Neural progenitor cell (in vitro differentiated cells): ENCODE measurements at regions not wholly inside any gene's neighbourhood (a gene's known extent, or its start where the extent isn't known, plus 50 kb on each side); places are given as distances from the start of the nearest gene placed in this dataset.

Experiments used
- DNase-seq: peaks from one replicate; pipeline ENCODE4 v3.0.0-alpha.2; 2016; ENCODE audit warnings: low spot score
- H2AFZ ChIP-seq: fragments of 200-600 bp; sonication (generic); replicated peaks from 2 replicates; pipeline ENCODE4 v1.6.1; 2016; ENCODE audit warnings: antibody characterized with exemption
- H3F3A ChIP-seq: fragments of 200-600 bp; sonication (generic); 2 replicates; pipeline ENCODE4 v1.6.1; 2016; ENCODE audit warnings: antibody characterized with exemption, low read depth
- H3K27ac ChIP-seq: fragments of 200-600 bp; sonication (generic); 2 replicates; pipeline ENCODE4 v1.5.1; 2016; ENCODE audit warnings: mild to moderate bottlenecking
- H3K27me3 ChIP-seq: fragments of 200-600 bp; sonication (generic); 2 replicates; pipeline ENCODE4 v1.6.1; 2016; ENCODE audit warnings: mild to moderate bottlenecking, moderate library complexity
- H3K36me3 ChIP-seq: fragments of 200-600 bp; sonication (generic); 2 replicates; pipeline ENCODE4 v1.5.1; 2016
- H3K4me1 ChIP-seq: fragments of 200-600 bp; sonication (generic); 2 replicates; pipeline ENCODE4 v1.6.1; 2016; ENCODE audit warnings: mixed run types
- H3K4me2 ChIP-seq: fragments of 200-600 bp; sonication (generic); 2 replicates; pipeline ENCODE4 v1.6.1; 2016
- H3K4me3 ChIP-seq: fragments of 200-600 bp; sonication (generic); 2 replicates; pipeline ENCODE4 v1.5.1; 2016
- H3K79me2 ChIP-seq: fragments of 200-600 bp; sonication (generic); 2 replicates; pipeline ENCODE4 v1.6.1; 2016; ENCODE audit warnings: low read depth
- H3K9ac ChIP-seq: fragments of 200-600 bp; sonication (generic); 2 replicates; pipeline ENCODE4 v1.6.1; 2016
- H3K9me3 ChIP-seq: fragments of 200-600 bp; sonication (generic); 2 replicates; pipeline ENCODE4 v1.5.1; 2016; ENCODE audit warnings: low read depth
- H4K20me1 ChIP-seq: fragments of 200-600 bp; sonication (generic); 2 replicates; pipeline ENCODE4 v1.6.1; 2016; ENCODE audit warnings: low read depth
- H3K27ac Mint-ChIP-seq: 3 replicates; pipeline ENCODE4 v1.8.0; 2021; ENCODE audit warnings: mixed read lengths
- H3K27me3 Mint-ChIP-seq: 2 replicates; pipeline ENCODE4 v1.8.0; 2022; ENCODE audit warnings: low read depth, mild to moderate bottlenecking, inconsistent platforms, moderate library complexity, mixed read lengths; ENCODE audit not compliant: insufficient read depth
- H3K36me3 Mint-ChIP-seq: 3 replicates; pipeline ENCODE4 v1.8.0; 2021; ENCODE audit warnings: mixed read lengths
- H3K4me1 Mint-ChIP-seq: 3 replicates; pipeline ENCODE4 v1.8.0; 2021; ENCODE audit warnings: mixed read lengths
- H3K4me3 Mint-ChIP-seq: 3 replicates; pipeline ENCODE4 v1.8.0; 2021; ENCODE audit warnings: mild to moderate bottlenecking, moderate library complexity, mixed read lengths
- H3K9me3 Mint-ChIP-seq: 3 replicates; pipeline ENCODE4 v1.8.0; 2020; ENCODE audit warnings: mixed read lengths
- EZH2 ChIP-seq: fragments of 200-600 bp; sonication (generic); IDR thresholded peaks from 2 replicates; pipeline ENCODE4 v1.6.1; 2017; ENCODE audit warnings: antibody characterized with exemption, mild to moderate bottlenecking, moderate library complexity
- EZH2phosphoT487 ChIP-seq: fragments of 200-600 bp; sonication (generic); IDR thresholded peaks from 2 replicates; pipeline ENCODE4 v1.6.1; 2017; ENCODE audit warnings: antibody characterized with exemption
- TF ChIP-seq, protein P1 (sequence below): fragments of 200-600 bp; sonication (generic); IDR thresholded peaks from 2 replicates; pipeline ENCODE4 v1.5.1; 2017; ENCODE audit warnings: antibody characterized with exemption, mild to moderate bottlenecking

GRCh38 chr6:119881416-119881815 is 531.9 kb upstream of the MAN1A1 start:
- Histone ChIP-seq H3K9ac (no peak overlapping the region), H3K4me1 (no peaks in the 10 kb centered on the region), H3K4me3 (no peak overlapping the region), H3F3A (no peaks in the 10 kb centered on the region), H4K20me1 (no peaks in the 10 kb centered on the region), H3K9me3 (no peaks in the 10 kb centered on the region), H3K4me2 (no peak overlapping the region), H3K27me3 (no peaks in the 10 kb centered on the region), H3K79me2 (no peaks in the 10 kb centered on the region), H3K27ac (no peak overlapping the region), H3K36me3 (no peaks in the 10 kb centered on the region), H2AFZ (no peak overlapping the region)
- DNase-seq, result no peak
- H3K27me3 Mint-ChIP-seq, result no peaks in the 10 kb centered on the region
- no peak overlapping the region for H3K4me3 Mint-ChIP-seq
- no peaks in the 10 kb centered on the region for H3K4me1 Mint-ChIP-seq
- TF ChIP-seq EZH2phosphoT487 (no peak), EZH2 (no peak)
- TF ChIP-seq, protein P1, sequence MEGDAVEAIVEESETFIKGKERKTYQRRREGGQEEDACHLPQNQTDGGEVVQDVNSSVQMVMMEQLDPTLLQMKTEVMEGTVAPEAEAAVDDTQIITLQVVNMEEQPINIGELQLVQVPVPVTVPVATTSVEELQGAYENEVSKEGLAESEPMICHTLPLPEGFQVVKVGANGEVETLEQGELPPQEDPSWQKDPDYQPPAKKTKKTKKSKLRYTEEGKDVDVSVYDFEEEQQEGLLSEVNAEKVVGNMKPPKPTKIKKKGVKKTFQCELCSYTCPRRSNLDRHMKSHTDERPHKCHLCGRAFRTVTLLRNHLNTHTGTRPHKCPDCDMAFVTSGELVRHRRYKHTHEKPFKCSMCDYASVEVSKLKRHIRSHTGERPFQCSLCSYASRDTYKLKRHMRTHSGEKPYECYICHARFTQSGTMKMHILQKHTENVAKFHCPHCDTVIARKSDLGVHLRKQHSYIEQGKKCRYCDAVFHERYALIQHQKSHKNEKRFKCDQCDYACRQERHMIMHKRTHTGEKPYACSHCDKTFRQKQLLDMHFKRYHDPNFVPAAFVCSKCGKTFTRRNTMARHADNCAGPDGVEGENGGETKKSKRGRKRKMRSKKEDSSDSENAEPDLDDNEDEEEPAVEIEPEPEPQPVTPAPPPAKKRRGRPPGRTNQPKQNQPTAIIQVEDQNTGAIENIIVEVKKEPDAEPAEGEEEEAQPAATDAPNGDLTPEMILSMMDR, result no peak
- H3K36me3 Mint-ChIP-seq, result no peaks in the 10 kb centered on the region
- no peak overlapping the region for H3K27ac Mint-ChIP-seq
- no peaks in the 10 kb centered on the region for H3K9me3 Mint-ChIP-seq

- Histone ChIP-seq H3F3A (no peaks in the 10 kb centered on the region), H3K27ac (no peak overlapping the region), H3K9me3 (no peaks in the 10 kb centered on the region), H3K36me3 (no peaks in the 10 kb centered on the region), H3K4me2 (no peak overlapping the region), H3K4me1 (no peaks in the 10 kb centered on the region), H3K9ac (no peak overlapping the region), H2AFZ (no peak overlapping the region), H3K27me3 (no peaks in the 10 kb centered on the region), H4K20me1 (no peaks in the 10 kb centered on the region), H3K79me2 (no peaks in the 10 kb centered on the region), H3K4me3 (no peak overlapping the region)
- TF ChIP-seq EZH2phosphoT487, result no peak
- no peak for TF ChIP-seq EZH2
- TF ChIP-seq, protein P1, result no peak
- no peak for DNase-seq
- Mint-ChIP-seq H3K4me1 (no peaks in the 10 kb centered on the region), H3K9me3 (no peaks in the 10 kb centered on the region), H3K4me3 (no peak overlapping the region), H3K27me3 (no peaks in the 10 kb centered on the region), H3K27ac (no peak overlapping the region), H3K36me3 (no peaks in the 10 kb centered on the region)
Measured at GRCh38 chr6:119880840-119881239, 531.3 kb upstream of the MAN1A1 start.

DNA sequence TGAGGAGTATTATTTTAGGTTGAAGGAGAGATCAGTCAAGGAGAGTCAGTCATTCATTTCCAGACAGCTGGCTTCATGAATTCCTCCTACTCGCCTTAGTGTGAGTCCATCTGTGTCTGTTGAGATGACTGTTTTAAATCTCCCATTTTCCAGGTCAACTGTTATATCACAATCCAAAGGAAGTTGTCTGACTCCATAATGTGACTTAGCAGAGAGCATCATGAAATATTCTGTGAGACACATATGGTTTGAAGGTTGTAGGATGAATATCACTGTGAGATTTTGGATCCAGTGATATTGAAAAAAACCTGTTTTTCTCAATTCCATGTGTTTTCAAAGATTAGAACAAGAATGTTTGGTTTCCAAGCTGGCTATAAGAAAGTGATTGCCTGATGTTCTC is 530.2 kb upstream of the MAN1A1 start:
- Mint-ChIP-seq H3K9me3 (no peaks in the 10 kb centered on the region), H3K4me1 (no peaks in the 10 kb centered on the region), H3K4me3 (no peak overlapping the region), H3K27me3 (no peaks in the 10 kb centered on the region), H3K27ac (no peak overlapping the region), H3K36me3 (no peaks in the 10 kb centered on the region)
- no peak overlapping the region for H3K27ac ChIP-seq
- DNase-seq, result no peak
- no peaks in the 10 kb centered on the region for H4K20me1 ChIP-seq
- no peak overlapping the region for H3K9ac ChIP-seq
- no peaks in the 10 kb centered on the region for H3K4me1 ChIP-seq
- no peaks in the 10 kb centered on the region for H3K79me2 ChIP-seq
- TF ChIP-seq EZH2 (no peak), EZH2phosphoT487 (no peak)
- TF ChIP-seq, protein P1, result no peak
- no peak overlapping the region for H3K4me2 ChIP-seq
- no peaks in the 10 kb centered on the region for H3K27me3 ChIP-seq
- H3F3A ChIP-seq, result no peaks in the 10 kb centered on the region
- no peaks in the 10 kb centered on the region for H3K9me3 ChIP-seq
- no peak overlapping the region for H3K4me3 ChIP-seq
- H2AFZ ChIP-seq, result no peak overlapping the region
- no peaks in the 10 kb centered on the region for H3K36me3 ChIP-seq

- Histone ChIP-seq H2AFZ (no peak overlapping the region), H3K27ac (no peak overlapping the region), H3K27me3 (no peaks in the 10 kb centered on the region), H3K4me1 (peaks cover 3% of the 10 kb centered on the region), H3F3A (no peaks in the 10 kb centered on the region), H3K4me3 (no peak overlapping the region), H3K36me3 (no peaks in the 10 kb centered on the region), H3K4me2 (no peak overlapping the region), H3K79me2 (no peaks in the 10 kb centered on the region), H3K9me3 (no peaks in the 10 kb centered on the region), H3K9ac (no peak overlapping the region), H4K20me1 (no peaks in the 10 kb centered on the region)
- no peaks in the 10 kb centered on the region for H3K9me3 Mint-ChIP-seq
- H3K4me1 Mint-ChIP-seq, result no peaks in the 10 kb centered on the region
- DNase-seq, result no peak
- H3K36me3 Mint-ChIP-seq, result no peaks in the 10 kb centered on the region
- TF ChIP-seq EZH2phosphoT487 (no peak), EZH2 (no peak)
- TF ChIP-seq, protein P1, result no peak
- no peak overlapping the region for H3K27ac Mint-ChIP-seq
- no peak overlapping the region for H3K4me3 Mint-ChIP-seq
- H3K27me3 Mint-ChIP-seq, result no peaks in the 10 kb centered on the region
Measured at GRCh38 chr6:119874381-119874780, 524.8 kb upstream of the MAN1A1 start.
